ENCODE measurements at regions not wholly inside any gene's neighbourhood (a gene's known extent, or its start where the extent isn't known, plus 50 kb on each side); places are given as distances from the start of the nearest gene placed in this dataset.

DNA sequence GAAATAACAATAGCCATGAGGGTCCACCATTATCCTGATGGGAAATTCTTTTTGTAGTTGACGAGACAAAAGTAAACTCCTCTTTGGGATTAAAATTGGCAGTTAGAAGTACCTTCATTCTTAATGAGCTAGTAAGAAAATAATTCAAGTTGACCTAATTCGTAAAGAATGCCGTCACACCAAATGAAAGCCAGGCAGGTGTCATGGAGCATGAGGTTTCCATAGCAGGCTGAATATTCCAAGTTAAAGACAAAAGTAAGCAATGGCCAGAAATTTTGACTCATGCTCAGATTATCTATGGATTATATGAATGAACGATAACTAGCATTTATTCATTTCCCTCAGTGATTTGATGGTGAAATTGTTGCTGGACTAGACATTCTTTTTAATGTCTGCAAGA lies 192.2 kb upstream of the FAT1 start:
- Mint-ChIP-seq H3K4me3 (no peak overlapping the region), H3K4me1 (ENCODE audit: low read depth) (peaks cover 27% of the 10 kb centered on the region), H3K36me3 (ENCODE audit: low read depth) (peaks cover 12% of the 10 kb centered on the region), H3K27ac (no peak overlapping the region), H3K9me3 (peaks cover 4% of the 10 kb centered on the region; the same call in 1 of the 2 replicates), H3K27me3 (ENCODE audit: insufficient read depth) (no peaks in the 10 kb centered on the region; the same call in 1 of the 2 replicates)
- TF ChIP-seq CTCF (IDR thresholded peaks at IDR 0.05) = no peak
- DNase-seq = no peak

DNA sequence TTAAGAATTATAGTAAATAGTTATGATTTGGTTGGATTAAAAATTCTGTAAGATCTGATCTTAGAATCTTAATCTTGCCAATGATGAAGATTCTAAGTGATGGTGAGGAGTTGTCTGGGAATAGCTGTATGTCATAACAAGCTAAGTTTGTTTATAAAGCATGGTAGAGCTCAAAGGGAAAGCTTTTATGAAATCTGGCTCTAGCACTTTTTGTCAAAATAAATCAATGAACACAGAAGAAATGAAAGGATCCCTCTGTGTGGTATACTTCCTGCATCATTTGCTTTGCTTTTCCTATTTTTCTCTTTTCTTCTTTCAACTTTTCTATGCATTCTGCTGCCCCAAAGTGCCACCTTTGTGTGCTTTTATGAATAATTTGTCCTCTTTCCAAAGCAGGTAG lies 193.5 kb upstream of the FAT1 start:
- Mint-ChIP-seq H3K27me3 (ENCODE audit: insufficient read depth) (no peaks in the 10 kb centered on the region; the same call in 1 of the 2 replicates), H3K4me1 (ENCODE audit: low read depth) (peaks cover 31% of the 10 kb centered on the region), H3K9me3 (peaks cover 4% of the 10 kb centered on the region; the same call in 1 of the 2 replicates), H3K4me3 (no peak overlapping the region), H3K27ac (no peak overlapping the region), H3K36me3 (ENCODE audit: low read depth) (peaks cover 12% of the 10 kb centered on the region)
- no peak for DNase-seq
- TF ChIP-seq CTCF (IDR thresholded peaks at IDR 0.05) = no peak

DNA sequence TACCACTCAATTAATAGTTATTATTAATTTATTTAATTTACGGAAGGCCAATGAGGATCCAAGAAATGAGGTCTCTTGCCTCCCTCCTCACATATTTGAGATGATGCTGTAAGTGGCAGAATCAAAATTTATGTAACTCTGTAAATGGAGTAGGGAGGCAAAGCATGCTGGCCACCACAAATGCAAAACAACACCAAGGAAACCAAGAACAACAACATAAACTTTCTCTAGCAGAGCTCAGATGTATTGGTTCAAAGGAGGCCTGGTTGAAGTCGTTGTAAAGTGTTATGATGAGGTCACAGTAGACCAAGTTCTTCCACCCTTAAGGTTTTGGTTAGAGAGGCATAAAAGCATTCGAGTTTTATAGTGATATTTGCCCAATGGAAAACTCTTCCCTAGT lies 194.8 kb upstream of the FAT1 start:
- Mint-ChIP-seq H3K27ac (peak overlapping the region; percentile 38; the same call in 1 of the 2 replicates), H3K4me1 (ENCODE audit: low read depth) (peaks cover 31% of the 10 kb centered on the region), H3K27me3 (ENCODE audit: insufficient read depth) (no peaks in the 10 kb centered on the region), H3K9me3 (peaks cover 4% of the 10 kb centered on the region; the same call in 1 of the 2 replicates), H3K4me3 (no peak overlapping the region), H3K36me3 (ENCODE audit: low read depth) (peaks cover 12% of the 10 kb centered on the region)
- no peak for TF ChIP-seq CTCF (IDR thresholded peaks at IDR 0.05)
- DNase-seq = peak; percentile 22

GRCh38 chr4:186919340-186919739 lies 195.7 kb upstream of the FAT1 start:
- Mint-ChIP-seq H3K4me3 (no peak overlapping the region), H3K36me3 (ENCODE audit: low read depth) (peaks cover 12% of the 10 kb centered on the region)

DNA sequence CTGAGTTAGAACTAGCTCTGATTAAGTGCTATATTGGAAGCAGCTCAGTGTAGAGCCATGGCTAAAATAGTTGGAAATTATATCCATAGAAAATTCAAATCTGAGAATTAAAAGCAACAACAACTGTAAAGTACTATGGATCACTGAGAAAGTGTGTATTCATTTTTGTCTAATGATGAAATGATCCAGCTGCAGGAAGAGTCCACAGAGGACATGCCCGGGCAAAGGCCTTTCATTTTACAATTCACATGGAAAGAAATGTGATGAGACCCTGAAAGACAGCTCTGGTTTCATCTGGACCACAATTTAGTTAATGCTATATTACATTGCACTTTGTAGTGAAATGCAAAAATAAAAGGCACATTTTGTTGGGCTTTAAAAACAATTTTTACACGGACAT lies 196.8 kb upstream of the FAT1 start:
- DNase-seq = no peak
- TF ChIP-seq CTCF (IDR thresholded peaks at IDR 0.05) = no peak
- H3K36me3 Mint-ChIP-seq (ENCODE audit: low read depth) = peaks cover 12% of the 10 kb centered on the region
- peak overlapping the region; percentile 95 for H3K27ac Mint-ChIP-seq
- peaks cover 41% of the 10 kb centered on the region for H3K4me1 Mint-ChIP-seq (ENCODE audit: low read depth)
- H3K4me3 Mint-ChIP-seq = no peak overlapping the region
- peaks cover 4% of the 10 kb centered on the region; the same call in 1 of the 2 replicates for H3K9me3 Mint-ChIP-seq
- no peaks in the 10 kb centered on the region for H3K27me3 Mint-ChIP-seq (ENCODE audit: insufficient read depth)

More at GRCh38 chr4:186919340-186919739, 195.7 kb upstream of the FAT1 start:
- DNase-seq = no peak
- H3K27me3 Mint-ChIP-seq (ENCODE audit: insufficient read depth) = no peaks in the 10 kb centered on the region
- H3K27ac Mint-ChIP-seq = no peak overlapping the region
- no peak for TF ChIP-seq CTCF (IDR thresholded peaks at IDR 0.05)
- peaks cover 4% of the 10 kb centered on the region; the same call in 1 of the 2 replicates for H3K9me3 Mint-ChIP-seq
- H3K4me1 Mint-ChIP-seq (ENCODE audit: low read depth) = peaks cover 34% of the 10 kb centered on the region

DNA sequence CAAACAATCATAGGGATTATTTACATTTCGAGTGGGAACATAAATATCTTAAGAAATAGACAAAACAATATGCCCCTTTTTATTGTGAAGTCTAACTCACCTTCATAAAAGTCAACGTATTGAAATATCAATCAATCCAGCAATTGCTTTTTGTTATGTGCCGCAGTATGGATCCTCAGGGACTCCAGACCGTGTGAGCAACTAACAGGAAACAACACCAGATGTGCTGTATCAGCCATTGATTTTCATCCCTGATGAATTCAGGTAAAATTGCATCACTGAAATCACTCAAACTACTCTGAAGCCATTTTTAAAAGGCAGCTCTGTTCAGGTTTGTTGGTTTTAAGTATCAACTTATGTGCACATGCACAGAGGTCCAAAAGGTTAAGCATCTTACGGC lies 197.3 kb upstream of the FAT1 start:
- H3K9me3 Mint-ChIP-seq = peaks cover 4% of the 10 kb centered on the region; the same call in 1 of the 2 replicates
- peak overlapping the region; percentile 95 for H3K27ac Mint-ChIP-seq
- TF ChIP-seq CTCF (IDR thresholded peaks at IDR 0.05) = no peak
- DNase-seq = no peak
- H3K27me3 Mint-ChIP-seq (ENCODE audit: insufficient read depth) = no peaks in the 10 kb centered on the region
- peaks cover 12% of the 10 kb centered on the region for H3K36me3 Mint-ChIP-seq (ENCODE audit: low read depth)
- H3K4me3 Mint-ChIP-seq = no peak overlapping the region
- peaks cover 41% of the 10 kb centered on the region for H3K4me1 Mint-ChIP-seq (ENCODE audit: low read depth)

Data from HFFc6 (cell line).